GM18505 (cell line): ENCODE measurements at regions not wholly inside any gene's neighbourhood (a gene's known extent, or its start where the extent isn't known, plus 50 kb on each side); places are given as distances from the start of the nearest gene placed in this dataset.

ENCODE experiments used
- ATAC-seq: cut with Tn5 transposase; IDR thresholded peaks from one replicate; pipeline ENCODE4 v1.9.1; 2021; ENCODE audit not compliant: unreplicated experiment
- POLR2A ChIP-seq: IDR thresholded peaks from 4 replicates; pipeline ENCODE4 v1.6.1; 2011; ENCODE audit warnings: borderline replicate concordance; ENCODE audit not compliant: insufficient read depth, insufficient read length; ENCODE audit errors: extremely low read depth

DNA sequence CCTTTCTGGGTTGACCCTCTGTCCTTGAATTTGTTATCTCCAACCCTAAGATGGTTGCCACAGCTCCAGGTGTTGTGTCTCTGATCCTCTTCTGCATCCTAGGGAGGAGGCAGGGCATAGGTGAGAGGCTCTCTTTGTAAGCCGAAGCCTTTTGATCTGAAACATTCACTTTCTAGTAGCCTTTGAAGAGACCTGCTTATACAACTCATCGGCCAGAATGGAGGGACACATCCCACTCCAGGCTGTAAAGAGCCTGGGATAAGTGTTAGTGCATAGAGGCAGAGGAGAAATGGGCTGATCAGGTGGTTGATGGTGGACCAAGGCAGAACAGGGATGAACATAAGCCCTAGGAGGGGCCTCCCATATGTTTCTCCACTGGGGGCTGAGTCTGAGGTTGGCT lies 137.1 kb upstream of the KCNG1 start:
- no peak for TF ChIP-seq POLR2A
- no peak for ATAC-seq

DNA sequence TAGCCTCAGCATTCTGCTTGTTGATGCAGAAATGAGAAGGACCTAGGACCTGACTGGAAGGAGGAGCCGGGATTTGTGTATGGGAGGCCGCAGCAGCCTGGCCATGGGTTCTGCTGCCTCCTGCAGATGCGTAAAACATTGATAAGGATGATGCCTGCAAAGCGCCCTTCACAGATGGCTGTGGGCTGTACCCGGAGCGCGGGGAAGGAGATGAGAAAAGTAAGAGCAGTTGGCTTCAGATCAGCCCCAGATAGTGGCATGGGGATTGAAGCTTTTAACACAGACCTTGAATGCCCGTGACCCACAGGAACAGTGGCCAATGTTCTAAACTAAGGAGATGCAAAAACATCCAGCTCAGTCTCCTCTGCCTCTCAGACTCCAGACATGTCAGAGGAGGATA lies 136.4 kb upstream of the KCNG1 start:
- no peak for ATAC-seq
- no peak for TF ChIP-seq POLR2A

GRCh38 chr20:51158226-51158625 lies 135.3 kb upstream of the KCNG1 start:
- no peak for ATAC-seq
- no peak for TF ChIP-seq POLR2A

GRCh38 chr20:51156041-51156982 lies 133.4 kb upstream of the KCNG1 start:
- no peak for TF ChIP-seq POLR2A
- ATAC-seq = no peak

DNA sequence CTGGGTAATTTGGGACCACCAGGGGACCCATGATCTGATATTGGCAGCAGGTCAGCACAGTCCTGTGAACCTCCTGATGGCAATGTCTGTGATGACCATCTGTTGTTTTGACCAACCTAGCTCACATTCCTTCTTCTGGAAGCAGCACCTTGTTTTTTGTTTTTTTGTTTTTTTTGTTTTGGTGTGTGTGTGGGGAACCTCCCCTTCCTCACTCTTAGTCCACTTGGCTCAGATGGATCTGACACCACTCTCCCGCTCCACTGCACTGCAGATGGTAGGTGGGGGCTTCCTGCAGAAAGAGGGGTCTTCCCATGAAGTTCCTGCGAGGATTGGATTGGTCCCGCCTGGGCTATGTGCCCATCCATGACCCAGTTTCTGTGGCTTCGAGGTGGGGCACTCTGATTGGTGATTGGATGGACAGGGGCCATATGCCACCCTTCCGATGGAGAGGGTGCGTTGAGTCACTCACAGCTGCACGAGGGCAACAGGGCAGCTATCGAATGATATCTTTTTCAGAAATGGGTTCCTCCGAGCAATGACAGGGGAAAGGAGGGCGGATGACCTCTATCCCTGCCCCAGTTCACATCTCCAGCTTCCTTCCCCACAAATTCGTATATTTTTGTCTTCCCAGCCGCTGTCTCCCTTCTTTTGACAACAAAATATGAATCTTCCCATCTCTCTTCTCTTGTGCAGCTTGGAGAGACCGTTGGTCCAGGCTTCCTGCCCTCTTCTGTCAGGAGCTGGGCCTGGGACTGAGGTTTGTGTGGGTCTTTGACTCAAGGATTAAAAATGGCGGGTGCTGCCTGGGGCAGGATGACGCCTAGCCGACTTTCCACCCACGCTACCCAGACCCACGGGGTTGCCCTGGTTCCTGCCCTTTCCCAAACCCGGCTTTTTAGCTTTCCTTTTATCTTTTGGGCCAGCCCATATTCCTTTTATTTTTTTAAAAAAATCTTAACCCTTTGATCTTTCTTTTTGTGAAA lies 132.1 kb upstream of the KCNG1 start:
- no peak for TF ChIP-seq POLR2A
- ATAC-seq = no peak

GRCh38 chr20:51153867-51154707 lies 131.2 kb upstream of the KCNG1 start:
- ATAC-seq = no peak
- no peak for TF ChIP-seq POLR2A

DNA sequence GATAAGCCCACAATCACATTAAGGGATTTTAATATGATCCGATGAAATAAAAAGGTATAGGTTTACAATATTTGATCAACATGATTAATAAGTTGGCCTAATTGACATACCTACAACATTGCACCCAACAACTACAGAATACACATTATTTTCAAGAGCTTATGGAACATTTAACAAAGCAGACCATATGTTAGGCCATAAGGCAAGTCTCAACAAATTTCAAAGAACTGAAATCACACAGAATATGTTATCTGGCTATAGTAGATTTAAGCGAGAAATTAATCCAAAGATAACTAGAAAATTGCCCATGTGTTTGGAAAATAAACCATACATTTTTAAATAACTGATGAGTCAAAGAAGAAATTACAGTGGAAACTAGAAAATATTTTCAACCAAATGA lies 126.0 kb upstream of the KCNG1 start:
- no peak for ATAC-seq
- no peak for TF ChIP-seq POLR2A

GRCh38 chr20:51144476-51144875 lies 121.6 kb upstream of the KCNG1 start:
- ATAC-seq = no peak
- no peak for TF ChIP-seq POLR2A

- TF ChIP-seq POLR2A = no peak
- ATAC-seq = no peak
These were observed 120.7 kb upstream of the KCNG1 start for GRCh38 chr20:51143652-51144051.

DNA sequence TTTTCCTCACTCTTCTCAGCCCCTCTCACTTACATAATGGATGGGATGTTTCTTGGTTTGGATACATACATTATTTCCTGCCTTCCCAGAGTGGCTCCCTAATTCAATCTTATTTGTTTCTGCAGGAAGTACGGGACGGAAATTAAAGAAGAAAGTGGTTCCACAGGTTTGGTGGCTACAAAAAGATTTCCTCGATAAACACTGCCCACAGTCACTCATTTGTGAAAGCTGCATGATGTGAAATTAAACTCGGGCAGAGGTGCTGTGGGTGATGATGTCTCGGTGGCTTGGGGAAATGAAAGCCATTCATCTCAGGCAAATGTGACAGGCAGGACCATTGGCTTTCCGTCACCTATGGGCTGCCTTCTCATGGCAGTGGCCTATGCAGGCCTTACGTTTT lies 119.5 kb upstream of the KCNG1 start:
- no peak for ATAC-seq
- TF ChIP-seq POLR2A = no peak

DNA sequence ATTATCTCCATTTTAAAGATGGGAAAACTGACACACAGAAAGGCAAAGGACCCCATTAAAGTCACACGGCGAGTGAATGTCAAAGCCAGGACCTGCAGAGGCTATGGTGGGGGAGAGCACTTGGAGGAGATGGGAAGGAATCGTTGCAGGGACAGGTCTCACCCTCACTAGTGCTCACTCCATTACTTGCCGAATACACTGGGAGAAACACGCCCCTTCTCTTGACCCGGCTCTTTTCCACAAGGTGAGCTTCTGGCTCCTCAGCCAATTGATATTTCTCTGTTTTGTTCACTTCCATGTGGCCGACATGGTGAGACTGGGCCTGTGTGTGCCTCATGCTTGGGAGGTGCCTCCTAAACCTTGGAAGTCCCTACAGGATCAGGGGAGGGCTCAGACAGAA lies 117.8 kb upstream of the KCNG1 start:
- no peak for TF ChIP-seq POLR2A
- no peak for ATAC-seq

DNA sequence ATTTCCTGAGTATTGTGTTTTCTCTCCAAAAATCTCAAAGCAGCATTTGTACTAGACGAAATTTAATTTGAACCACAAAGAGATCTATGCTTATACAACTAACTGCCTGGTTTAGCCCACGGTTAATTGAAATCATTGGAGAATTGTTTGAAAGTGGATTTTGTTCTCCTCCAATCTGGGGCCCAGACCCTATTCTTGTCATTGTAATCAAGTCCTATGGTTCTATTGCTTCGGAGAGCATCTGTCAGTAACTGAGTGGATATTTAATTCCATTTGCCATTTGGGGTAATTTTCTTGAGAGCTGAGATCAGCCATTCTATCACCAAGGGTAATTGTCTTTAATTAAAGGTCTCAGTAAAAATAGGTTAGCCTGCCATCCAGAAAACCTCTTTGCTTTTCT lies 117.0 kb upstream of the KCNG1 start:
- no peak for TF ChIP-seq POLR2A
- ATAC-seq = no peak

DNA sequence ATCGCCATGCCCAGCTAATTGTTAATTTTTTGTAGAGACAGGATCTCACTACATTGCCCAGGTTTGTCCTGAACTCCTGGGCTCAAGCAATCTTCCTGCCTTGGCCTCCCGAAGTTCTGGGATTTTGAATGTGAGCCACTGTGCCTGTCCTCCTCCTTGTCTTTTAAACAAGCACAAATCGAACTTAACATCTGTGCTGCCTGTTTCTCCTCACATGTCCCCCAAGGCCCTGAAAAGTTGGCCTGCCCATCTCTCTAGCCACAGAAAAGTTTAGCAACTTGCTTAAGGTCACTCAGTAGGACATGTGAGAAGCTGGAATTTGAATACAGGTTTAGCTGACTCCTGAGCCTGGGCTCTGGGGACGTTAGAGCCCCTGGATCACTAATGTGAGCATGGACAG lies 115.7 kb upstream of the KCNG1 start:
- ATAC-seq = no peak
- TF ChIP-seq POLR2A = no peak
